ENCODE measurements at regions not wholly inside any gene's neighbourhood (a gene's known extent, or its start where the extent isn't known, plus 50 kb on each side); places are given as distances from the start of the nearest gene placed in this dataset.

- no peak for TF ChIP-seq POLR2AphosphoS5 (IDR thresholded peaks at IDR 0.05)
- peak; percentile 26 to 57 (median 30) for TF ChIP-seq CTCF (IDR thresholded peaks at IDR 0.05)
Measured at GRCh38 chr18:44325903-44326635, 354.6 kb upstream of the SETBP1 start.

Data from gastroesophageal sphincter (tissue), 3 donors.